Loucy (cell line): ENCODE measurements at regions not wholly inside any gene's neighbourhood (a gene's known extent, or its start where the extent isn't known, plus 50 kb on each side); places are given as distances from the start of the nearest gene placed in this dataset.

Experiments used
- CTCF ChIP-seq: fragments of 200-600 bp; sonication (generic); conservative IDR thresholded peaks from 2 replicates; pipeline ENCODE4 v1.5.1; 2014; ENCODE audit warnings: mild to moderate bottlenecking, antibody characterized with exemption, low read length
- EZH2phosphoT487 ChIP-seq: fragments of 200-600 bp; IDR thresholded peaks from 2 replicates; pipeline ENCODE4 v1.6.1; 2018; ENCODE audit warnings: antibody characterized with exemption, mild to moderate bottlenecking, moderate library complexity, borderline replicate concordance

- TF ChIP-seq CTCF = no peak
- TF ChIP-seq EZH2phosphoT487 = no peak
Observed at GRCh38 chr5:166430491-166431319, 1860.7 kb upstream of the WWC1 start.
